GM04503 (cell line): ENCODE measurements at regions not wholly inside any gene's neighbourhood (a gene's known extent, or its start where the extent isn't known, plus 50 kb on each side); places are given as distances from the start of the nearest gene placed in this dataset.
"Not testable (repeated sequence)": the region's sequence is repeated elsewhere in the genome, so short reads cannot be mapped to it uniquely, and the experiment has no call there.

Experiments
- DNase-seq: peaks from one replicate; pipeline ENCODE4 v3.0.0-alpha.2; 2012; ENCODE audit warnings: low read depth

DNA sequence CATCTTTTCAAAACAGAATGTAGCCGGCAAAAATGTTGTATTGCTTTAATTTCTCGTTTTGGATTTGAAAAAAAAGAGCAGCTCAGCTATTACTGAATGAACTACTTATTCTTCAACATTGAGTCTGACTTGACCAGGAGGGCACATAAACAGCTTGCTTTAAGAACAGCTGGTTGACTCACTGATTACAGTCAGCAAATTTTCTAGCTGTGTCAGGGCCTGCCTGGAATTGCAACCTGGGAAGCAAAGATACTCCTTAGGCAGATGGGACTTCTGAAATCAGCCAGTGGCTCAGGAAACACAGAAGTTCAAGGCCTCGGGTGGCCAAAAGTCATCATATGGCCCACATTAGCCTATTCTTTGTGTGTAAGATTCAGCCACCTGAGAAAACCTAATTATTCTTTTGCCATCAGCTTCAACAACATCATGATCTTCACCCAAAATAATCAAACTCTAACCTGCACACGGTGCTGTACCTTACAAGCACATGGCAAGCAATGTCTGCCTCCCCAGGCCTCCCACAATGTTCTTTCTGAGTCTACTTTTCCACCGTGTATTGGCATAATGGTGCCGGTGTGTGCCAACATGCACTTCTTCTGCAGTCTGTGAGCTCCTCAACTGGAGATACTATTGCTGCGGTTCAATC lies 307.2 kb downstream of the HHIPL2 start:
- DNase-seq = peak; percentile 11

DNA sequence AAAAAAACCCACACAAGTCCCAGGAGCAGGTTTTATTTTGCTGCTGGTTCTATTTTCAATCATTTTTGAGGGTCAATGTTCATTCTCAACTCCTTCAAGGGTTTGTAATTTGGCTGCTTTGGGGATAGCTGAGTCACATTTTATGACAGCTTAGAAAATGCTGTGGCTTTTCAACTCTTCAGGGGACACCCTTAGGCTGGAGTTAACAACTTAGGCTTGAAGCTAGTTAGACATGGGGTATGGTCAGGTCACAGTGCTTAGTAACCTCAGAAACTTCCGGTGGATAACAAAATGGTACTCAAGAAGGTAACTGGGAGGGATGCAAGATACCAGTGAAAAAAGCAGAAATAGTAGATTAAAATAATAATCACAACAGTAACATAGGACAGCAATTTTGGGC lies 308.8 kb downstream of the HHIPL2 start:
- DNase-seq = no peak

DNA sequence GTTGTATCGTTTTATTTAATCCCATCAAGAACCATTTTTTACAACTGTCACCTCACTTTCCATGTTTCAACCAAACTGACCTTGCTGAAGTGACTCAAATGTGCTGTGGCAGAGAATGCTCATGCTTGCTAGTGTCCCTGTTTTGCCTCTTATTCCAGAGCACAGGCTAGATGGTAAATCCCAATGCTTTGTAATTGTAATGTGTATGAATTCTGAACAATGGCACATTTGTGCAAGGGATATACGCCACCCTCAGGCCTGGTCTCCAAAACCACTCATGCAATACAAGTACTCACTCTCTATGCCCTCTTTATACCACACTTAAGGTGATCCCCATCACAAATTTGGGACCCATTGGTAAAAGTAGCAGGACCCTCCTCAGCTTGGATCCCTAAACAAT lies 313.6 kb downstream of the HHIPL2 start:
- DNase-seq = no peak

DNA sequence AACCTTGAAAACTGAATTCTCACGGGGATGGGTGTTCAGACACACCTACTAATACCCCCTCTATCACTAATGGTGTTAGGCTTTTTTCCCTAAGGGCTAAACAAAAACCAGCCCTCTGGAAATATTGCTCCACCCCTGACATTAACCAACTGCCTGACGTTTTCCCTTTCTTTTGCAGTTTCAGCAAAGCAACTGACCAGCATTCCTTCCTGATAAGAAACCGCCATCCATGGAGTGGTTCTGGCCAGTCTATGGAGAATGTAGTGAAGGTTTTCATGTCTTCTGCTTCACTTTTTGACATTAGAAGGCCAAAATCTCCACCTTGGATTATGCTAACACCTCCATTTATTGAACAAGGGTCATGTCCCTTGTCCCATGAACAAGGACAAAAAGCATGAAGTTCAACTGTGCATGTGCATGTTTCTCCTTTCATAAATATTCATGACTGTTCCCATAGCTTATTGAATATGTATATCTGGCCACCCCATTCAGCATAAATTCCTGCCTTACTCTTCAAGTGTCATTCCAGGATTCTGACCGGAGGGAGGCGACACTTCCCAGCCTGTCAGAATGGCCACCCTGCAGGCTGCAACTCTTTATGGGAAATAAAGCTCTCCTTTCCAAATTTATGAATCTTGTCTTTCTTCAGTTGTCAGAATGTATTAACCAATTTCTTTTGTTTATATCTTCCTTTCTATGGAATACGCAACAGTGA lies 314.3 kb downstream of the HHIPL2 start:
- DNase-seq = no peak

DNA sequence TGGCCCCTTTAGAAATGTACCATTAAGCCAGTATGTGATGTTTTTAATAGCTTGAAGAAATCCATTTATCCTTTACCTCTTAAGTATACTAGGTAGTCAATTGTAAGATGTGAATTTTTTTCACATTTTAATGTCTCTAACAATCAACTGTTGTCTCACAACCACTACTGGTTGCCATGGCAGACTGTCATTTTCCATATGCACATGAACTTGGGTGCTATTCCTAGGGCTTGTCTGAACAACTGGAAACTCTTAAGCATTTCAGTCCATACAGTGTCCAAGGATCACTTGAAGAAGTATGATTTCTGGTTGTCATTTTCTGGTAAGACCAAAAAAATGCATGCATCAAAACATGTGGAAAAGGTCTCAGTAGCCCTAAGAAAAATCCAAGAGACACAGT lies 315.1 kb downstream of the HHIPL2 start:
- no peak for DNase-seq

DNA sequence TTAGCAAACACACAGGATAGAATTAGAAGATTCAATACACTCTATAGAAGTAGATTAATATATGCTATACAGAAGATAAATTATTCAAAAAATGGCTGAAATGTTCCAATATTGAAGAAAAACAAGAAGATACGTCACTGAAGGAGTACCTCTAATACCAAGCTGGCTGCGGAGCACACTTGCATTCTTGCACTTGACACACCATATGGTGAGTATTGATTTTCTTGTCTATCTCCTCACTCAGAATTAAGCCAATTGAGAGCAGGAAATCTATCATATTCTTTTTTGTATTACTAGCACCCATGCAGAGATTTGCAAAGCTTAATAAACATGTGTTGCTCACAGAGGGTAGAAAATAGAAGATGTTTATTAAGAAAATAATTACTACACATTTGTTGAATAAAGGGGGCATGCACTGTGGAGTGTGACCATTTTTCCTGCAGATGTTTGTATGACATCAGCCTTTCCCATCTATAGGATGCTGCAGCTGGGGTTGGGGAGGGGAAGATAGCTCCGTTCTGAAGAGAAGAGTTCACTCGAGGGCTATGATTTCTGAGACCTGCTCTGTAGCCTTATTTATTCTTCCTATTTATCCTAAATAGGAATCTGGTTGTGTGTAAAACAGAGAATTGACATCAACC lies 318.1 kb downstream of the HHIPL2 start:
- DNase-seq = no peak

DNA sequence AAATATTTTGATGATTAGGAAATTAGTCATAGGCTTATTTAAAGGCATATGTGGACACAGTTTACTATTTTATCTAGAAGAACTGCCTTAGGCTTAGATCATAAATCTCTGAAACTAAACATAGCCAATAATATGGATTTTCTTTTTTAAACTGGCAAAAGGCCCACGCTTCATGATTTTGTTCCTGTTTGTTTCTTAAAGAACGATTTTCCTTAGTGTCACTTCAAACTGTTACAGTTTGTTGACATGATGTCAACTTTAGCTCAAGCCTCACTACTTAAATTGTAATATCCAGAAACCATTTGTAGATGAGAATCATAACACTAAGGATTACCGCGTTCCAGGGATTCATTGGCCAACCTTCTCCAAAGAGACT lies 322.6 kb downstream of the HHIPL2 start:
- DNase-seq = no peak

DNA sequence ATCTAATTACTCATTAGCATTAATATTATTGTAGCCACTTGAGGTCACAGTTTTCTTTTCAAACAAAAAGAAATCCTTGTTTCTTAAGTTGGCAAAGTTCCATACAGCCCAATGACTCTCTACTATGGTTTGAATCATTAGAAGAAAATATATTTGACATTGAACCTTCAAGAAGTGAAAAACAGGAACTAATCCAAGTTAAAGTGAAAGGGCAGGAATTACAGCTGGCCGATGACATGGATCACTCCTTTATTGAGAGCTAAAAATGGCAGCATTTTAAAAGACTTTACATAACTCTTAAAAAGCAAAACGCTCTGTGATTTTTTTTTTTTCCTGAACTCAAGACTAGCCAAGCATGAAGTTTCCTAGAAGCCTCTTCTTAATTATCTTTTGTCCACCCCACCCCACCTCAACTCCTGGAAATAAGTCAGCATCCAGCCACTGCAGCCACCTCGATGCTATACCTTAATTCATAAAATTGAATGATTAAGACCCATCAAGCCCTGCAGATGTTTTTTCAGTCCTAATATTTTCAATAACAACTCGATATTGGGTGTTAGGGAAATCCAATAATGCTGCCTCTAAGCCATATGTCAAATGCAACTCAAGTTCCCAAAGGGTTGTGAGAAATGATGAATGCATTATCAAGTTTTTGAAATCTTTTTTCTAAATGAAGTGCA lies 323.1 kb downstream of the HHIPL2 start:
- peak; percentile 1 for DNase-seq

DNA sequence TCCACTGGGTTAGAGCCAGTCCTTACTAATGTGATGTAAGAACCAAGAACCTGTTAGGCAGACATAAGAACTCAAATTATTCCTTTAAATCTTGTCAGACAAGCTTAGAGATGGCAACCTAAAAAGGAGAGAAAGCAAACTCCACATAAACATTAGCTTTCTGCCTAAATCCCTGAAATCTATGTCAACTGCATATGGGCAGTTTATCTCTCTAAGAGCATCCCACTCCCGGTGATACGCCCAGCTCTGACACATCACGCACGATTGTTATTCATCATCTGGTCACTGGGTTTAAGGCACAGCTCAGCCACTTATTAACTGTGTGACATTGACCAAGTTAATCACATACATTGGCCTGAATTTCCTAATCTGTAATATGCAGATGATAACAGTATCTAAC lies 323.7 kb downstream of the HHIPL2 start:
- no peak for DNase-seq

DNA sequence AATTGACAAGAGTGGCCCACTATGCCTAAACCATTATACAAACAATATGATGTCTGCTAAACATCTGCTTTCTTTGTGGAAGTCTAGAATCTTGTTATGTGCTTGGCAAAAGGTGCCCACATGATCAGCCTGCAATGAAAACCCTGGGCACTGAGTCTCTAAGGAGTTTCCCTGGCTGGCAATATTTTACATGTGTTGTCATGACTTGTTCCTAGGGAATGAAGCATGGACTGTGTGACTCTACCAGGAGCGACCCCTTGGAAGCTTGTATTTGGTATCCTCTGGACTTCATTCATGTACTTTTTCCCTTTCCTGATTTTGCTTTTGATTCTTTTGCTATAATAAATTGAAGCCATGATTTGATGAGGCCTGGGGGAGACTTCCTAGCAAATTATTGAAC lies 324.9 kb downstream of the HHIPL2 start:
- DNase-seq = no peak

DNA sequence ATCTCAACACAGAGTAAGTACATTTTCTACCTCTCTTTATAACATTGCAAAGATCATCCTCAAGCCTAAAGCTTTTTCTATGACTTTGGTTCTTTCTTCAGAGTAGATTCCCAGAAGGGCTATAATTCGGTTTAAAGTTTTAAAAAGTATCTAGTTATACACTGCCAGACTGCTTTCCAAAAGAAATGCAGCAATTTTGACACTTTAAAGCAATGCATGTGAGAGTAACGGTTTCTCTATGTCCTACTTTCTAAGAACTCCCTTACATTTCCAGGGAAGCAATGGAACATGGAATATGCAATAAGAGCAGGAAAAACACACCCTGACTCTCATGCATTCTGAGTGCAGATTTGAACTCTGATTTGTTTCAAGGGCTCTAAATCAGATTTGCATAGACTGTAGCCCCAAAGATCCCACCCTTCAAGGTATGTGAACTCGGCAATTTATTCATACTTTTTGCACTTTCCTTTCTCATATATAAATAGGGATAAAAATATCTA lies 331.6 kb downstream of the HHIPL2 start:
- no peak for DNase-seq

DNA sequence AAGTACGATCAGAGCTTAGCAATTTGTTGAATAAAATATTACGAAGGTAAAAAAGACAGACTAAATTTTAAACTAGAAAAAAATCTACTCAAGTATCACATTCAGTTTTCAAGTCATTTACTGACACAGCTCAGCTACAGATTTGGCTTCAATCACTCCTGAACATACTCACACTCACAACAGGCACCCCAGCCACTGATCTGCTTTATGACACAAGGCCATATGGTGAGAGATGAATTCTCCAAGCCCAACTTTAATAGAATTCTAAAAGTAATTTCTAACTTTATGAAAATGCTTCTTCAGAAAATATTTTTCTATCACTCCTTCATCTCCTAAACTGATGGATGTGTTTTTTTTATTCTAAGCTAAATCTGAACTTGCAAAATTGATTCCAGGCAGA lies 337.1 kb downstream of the HHIPL2 start:
- DNase-seq = no peak

DNA sequence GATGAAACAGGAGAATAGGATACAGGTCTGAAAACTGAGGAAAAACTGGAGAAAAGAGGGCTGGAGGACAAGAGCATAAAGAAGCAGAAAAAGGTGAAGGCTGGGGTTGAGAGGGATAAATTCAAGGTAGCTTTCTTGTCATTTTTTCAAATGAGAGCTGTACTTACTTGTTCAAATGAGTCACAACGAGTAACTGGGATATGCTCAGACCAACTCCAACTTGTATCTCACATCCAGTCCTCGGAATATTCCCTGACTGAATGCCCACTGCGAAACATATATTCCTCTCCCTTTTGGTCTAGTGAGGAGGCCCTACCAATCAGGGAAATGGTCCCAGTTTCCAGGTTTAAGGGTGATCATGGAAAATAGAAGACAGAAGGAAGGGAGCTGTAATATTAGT lies 343.4 kb downstream of the HHIPL2 start:
- no peak for DNase-seq

DNA sequence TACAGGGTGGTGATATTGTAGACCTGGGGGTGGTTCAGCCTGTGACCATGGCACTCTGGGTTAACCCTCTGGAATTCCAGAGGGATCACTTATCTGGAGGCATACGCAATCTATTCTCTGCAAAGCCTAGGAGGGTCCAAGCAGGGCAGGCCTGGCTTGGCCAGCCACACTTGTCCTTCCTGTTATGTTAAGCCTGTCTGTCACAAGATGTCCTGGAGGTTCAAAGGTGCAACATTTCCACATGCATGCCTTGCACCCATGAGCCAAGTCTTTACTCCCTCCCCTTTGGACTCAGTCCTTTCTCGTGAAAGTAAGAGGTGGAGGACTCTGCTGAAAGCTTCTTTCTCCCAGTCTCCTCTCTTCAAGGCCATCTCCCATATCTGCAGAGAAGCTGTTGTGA lies 345.1 kb downstream of the HHIPL2 start:
- DNase-seq = no peak

DNA sequence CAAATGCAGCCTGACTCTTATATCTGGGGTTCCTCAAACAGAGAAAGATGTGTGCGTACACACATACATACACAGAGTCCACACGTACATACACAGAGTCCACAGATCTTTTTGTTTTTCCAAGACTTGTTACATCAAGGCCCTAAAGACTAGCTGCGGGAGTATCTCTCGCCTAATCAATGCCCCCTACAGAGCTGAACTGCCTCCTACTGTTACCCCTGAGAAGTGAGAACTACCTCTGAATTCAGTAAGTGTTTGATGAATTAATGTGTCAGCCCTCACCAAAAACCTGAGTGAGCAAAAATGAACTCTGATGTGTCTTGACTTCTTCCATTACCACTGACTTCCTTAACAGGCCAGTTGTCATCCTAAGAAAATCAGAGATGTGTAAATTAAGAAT lies 351.2 kb downstream of the HHIPL2 start:
- no peak for DNase-seq

DNA sequence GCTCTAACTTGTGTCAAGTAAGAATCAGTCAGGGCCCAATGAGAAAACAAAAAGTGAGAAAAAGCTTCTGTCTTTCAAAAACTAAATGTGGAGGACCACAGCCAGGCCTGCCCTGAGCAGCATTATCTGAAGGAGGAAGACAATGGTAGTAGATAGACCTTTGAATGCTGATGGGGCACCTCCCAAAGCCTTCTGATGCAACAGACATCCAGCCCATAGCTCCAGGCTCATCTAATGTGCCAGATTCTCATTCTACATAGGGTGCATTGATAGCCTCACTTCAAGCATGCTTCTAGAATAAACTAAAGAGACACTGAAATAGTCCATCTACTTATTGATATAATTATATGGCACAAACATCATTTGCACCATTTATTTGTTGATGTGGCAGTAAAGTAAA lies 351.6 kb downstream of the HHIPL2 start:
- DNase-seq = no peak

DNA sequence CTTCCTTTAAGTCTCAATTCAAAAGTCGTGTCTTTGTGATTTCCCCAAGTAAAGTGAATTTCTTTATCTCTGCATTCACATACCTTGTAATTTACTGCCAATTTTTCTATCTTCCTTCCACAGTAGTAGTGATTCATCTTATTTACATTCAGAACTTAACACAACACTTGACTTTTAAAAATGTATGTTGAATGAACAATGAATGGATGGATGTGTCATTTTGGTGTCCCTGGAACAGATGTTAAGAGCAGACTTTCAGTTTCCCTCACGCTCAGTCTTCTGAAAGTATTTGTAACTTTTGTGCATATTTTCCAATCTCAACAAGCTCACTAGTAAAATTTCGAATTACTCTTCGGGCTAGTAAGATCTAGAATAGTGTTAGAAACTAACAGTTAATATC lies 352.0 kb downstream of the HHIPL2 start:
- no peak for DNase-seq

DNA sequence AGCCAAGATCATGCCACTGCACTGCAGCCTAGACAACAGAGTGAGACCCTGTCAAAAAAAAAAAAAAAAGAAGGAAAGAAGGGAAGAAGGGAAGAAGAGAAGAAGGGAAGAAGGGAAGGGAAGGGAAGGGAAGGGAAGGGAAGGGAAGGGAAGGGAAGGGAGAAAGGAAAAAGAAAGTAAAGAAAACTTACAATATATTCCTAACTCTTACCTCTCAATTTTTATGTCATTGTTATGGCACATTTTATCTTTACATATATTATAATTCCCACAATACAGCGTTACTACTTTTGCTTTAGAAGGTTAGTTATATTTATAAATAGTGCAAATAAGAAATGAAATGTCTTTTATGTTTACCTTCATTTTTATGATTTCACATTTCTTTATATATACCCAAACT lies 358.7 kb downstream of the HHIPL2 start:
- no peak for DNase-seq

DNA sequence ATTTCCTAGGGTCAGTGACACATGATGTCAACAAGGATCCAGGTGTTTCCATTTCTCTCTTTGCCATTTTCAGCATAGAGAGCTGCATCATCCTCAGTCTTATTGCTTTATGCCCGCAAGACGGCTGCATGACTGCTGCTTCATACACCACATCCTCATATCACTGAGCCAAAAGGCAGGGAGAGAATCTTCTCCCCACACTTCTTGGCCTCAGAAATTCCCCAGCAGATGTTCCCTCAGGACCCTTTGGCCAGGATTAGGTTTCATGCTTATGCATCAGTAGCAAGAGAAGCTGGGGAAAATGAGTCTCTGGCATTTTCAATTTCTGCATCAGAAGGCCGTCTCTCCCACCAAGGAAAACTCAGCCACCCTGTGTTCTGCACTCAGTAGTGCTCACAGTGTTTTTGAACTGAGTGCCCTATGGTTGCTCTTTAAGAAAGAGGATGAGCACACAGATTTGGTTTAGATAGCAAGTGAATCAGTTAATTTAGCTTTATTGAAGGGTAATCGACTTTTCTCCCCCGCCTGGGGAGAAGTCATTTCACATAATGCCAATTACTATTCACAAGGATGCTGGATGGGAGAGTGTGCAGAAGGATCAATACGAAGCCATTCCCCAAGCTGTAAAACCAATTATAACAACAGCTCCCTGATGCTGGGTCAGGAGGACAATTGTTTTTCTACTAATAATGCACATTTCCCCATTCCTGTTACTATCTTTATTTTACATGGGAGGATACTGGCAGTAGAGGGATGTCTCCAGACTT lies 360.2 kb downstream of the HHIPL2 start:
- no peak for DNase-seq

DNA sequence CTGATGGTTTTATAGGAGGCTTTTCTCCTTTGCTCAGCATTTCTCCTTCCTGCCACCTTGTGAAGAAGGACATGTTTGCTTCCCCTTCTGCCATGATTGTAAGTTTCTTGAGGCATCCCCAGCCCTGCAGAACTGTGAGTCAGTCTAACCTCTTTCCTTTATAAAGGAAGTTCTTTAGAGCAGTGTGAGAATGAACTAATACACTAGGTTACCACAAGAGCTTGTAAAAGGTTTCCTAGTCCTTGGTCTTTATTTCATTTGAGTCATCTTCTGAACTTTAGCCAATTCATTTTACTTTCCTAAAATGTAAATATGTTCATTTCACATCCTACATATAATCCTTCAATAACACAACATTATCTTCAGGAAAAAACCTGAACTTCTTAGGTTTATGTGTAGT lies 365.3 kb downstream of the HHIPL2 start:
- no peak for DNase-seq

DNA sequence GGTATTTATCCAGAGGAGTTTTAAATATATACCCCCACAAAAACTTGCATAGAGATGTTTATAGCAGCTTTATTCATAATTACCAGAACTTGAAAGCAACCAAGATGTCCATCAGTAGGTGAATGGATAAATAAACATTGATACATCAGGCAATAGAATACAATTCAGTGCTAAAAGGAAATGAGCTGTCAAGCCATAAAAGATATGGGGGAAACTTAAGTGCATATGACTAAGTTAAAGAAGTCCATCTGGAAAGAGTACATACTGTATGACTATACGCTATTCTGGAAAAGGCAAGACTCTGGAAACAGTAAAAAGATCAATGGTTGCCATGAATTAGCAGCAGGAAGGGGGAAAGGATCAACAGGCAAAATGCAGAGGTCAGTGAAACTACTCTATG lies 366.7 kb downstream of the HHIPL2 start:
- DNase-seq = no peak

DNA sequence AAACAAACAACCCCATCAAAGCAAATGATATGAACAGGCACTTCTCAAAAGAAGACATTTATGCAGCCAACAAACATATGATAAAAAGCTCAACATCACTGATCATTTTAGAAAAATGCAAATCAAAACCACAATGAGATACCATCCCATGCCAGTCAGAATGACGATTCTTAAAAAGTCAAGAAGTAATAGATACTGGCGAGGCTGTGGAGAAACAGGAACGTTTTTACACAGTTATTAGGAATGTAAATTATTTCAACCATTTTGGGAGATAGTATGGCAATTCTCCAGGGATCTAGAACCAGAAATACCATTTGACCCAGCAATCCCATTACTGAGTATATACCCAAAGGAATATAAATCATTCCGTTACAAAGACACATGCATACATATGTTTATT lies 370.4 kb downstream of the HHIPL2 start:
- DNase-seq = not testable (repeated sequence)
